ENCODE measurements at regions not wholly inside any gene's neighbourhood (a gene's known extent, or its start where the extent isn't known, plus 50 kb on each side); places are given as distances from the start of the nearest gene placed in this dataset.
"Not testable (repeated sequence)": the region's sequence is repeated elsewhere in the genome, so short reads cannot be mapped to it uniquely, and the experiment has no call there.

DNA sequence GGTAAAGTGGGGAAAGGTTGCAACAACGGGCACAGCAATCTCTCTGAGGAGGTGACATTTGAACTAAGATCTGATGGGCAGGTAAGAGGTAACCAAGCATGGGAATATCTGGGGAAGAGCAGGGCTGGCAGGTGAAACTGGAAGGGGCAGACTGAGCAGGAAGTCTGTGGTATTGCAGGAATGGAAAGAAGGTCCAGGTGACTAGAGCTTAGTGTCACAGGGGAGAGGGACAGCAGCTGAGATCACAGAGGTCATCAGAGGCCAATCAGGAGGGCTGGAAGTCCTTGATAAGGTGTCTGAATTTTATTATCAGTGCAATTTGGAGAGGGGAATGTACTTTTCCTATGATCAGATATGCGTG, 73.3 kb upstream of the DHX40 start:
- H3K27ac ChIP-seq, result no peak overlapping the region
- no peak for DNase-seq (ENCODE audit: low read depth, low spot score)

DNA sequence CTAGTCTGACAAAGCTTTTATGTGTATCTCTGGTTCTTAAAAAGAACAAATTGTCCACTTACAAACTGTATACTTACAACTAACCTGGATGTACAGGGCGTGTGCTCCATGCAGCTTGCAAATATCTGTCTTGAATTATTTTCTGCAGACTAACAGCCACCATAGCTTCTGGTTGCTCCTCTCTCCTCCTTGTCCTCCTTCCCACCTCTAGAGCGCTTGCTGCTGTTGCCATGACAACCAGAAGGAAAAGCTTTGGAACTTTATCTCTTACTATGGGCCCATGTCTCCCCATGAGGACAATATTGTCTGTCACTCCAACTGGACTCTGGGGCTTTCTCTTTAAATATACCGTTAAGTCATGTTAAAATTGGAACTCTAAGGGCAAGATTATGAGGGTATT, 71.5 kb upstream of the DHX40 start:
- H3K27ac ChIP-seq, result no peak overlapping the region
- DNase-seq (ENCODE audit: low read depth, low spot score), result no peak

DNA sequence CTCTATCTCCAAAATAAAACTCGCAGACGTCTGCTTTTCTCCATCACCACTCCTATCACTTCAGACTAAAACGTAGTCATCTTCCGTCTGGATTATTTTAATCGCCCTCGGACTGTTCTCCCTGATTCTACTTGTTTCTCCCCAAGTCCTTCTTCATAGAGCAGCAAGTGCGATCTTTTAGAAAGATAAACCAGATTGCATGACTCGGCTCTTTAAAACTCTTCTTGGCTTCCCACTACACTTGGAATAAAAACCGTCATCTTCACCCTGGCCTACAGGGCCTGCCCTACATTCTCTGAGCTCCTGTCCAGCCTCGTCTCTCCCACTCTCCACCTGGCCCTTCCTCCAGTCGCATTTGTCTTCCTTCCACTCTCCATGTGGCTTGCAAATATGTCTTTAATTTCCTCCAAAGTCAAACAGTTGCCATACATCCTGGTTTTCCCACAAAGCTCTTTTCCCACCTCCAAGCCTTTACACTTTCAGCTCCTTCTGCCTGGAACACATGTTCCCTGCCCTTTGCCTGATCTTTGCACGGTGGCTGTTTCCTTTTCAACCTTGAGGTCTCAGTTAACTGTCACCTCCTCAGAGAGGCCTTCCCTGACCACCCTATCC, 70.5 kb upstream of the DHX40 start:
- no peak overlapping the region for H3K27ac ChIP-seq
- DNase-seq (ENCODE audit: low read depth, low spot score), result no peak

DNA sequence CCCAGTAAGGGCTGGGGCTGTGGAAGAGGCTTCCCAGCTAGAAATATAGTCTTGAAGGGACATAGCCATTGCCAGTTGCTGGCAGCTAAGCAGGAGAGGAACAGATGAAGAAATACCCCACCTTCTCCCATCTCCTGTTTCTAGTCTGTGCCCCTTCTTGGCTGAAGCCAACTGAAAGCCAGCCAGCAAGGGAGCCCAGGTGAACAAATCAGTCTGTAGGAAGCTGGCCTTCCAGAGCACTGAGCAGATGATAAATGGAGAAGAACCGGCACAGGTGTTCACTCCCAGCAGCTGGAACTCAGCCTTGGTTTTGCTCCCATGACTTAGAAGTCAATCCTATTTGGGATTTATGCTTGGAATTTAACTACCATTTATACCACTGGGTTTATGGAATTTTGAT, 69.2 kb upstream of the DHX40 start:
- no peak overlapping the region for H3K27ac ChIP-seq
- no peak for DNase-seq (ENCODE audit: low read depth, low spot score)

DNA sequence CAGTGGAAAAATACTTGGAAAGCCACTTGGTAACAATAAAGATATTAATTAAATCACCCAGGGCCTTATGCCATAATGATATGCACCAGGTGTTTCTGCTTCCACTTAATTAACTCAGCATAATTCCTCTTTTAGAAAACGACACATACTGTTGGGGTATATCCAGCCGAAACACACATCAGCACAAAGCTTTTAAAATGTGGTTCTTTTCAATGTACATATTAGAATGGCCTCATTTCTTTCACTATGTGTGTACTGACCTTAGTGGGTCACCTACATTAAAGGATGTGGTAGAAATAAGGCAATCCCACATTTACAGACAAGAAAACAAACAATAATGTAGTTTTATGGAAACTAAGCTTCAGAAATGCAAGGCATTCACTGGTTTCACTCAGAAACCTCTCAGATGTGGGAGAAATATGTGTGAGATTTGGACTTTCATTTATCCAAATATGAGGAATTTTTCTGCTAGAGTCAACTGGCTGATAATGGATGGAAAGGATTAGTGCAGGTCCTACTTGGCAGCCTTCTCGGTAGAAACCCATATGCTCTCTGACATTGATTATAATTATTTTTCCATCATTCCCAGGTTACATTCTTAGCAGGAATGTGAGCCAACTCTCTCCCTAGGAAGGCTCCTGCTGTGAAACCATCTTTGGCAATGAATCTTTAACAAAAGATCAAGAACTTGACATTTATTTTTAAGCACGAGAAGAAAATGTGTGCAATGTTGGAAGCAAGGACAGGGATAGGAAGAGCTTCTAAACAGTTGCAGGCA, 66.7 kb upstream of the DHX40 start:
- no peak overlapping the region for H3K27ac ChIP-seq
- no peak for DNase-seq (ENCODE audit: low read depth, low spot score)

DNA sequence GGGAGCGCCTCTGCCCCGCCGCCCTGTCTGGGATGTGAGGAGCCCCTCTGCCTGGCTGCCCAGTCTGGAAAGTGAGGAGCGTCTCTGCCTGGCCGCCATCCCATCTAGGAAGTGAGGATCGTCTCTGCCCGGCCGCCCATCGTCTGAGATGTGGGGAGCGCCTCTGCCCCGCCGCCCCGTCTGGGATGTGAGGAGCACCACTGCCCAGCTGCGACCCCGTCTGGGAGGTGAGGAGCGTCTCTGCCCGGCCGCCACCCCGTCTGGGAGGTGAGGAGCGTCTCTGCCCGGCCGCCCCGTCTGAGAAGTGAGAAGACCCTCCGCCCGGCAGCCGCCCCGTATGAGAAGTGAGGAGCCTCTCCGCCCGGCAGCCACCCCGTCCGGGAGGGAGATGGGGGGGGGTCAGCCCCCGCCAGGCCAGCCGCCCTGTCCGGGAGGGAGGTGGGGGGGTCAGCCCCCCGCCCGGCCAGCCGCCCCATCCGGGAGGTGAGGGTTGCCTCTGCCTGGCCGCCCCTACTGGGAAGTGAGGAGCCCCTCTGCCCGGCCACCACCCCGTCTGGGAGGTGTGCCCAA, 65.2 kb upstream of the DHX40 start:
- not testable (repeated sequence) for H3K27ac ChIP-seq; DNase-seq (ENCODE audit: low read depth, low spot score)

DNA sequence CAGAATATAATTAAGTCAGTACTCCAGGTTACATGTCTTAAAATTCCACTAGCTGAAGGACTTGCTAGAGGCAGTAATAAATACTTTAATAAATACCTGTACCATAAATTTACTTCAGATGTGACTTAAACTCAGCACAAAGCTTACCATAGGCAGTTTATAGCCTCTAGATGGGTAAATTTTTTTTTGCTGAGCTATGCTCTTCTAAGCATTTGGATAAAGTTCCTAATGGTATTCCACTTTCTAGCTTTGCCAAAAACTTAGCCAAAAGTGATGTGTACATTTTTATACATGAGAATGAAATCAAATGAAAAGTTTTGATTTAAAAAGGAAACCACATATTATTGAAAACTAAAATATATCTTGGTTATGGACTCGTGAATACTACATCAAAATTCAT, 63.7 kb upstream of the DHX40 start:
- DNase-seq (ENCODE audit: low read depth, low spot score), result no peak
- no peak overlapping the region for H3K27ac ChIP-seq

DNA sequence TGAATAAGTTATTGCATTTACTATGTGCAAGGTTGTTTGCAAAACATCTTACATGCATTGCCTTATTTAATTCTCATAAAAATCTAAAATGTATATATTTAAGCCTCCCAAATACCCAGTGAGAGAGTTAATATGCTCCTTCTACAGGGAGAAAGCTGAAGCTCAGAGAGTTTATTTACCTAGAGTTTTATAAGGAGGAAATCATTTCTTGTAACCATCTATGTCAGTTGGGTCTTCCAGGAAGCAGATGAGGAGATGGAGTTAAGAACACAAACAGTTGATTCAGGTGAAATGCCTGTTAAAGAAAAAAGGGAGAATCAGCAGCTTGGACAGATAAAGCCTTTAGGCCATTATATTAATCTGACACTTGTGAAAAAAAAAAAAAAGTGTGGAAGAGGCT, 62.6 kb upstream of the DHX40 start:
- no peak for DNase-seq (ENCODE audit: low read depth, low spot score)
- H3K27ac ChIP-seq, result no peak overlapping the region

DNA sequence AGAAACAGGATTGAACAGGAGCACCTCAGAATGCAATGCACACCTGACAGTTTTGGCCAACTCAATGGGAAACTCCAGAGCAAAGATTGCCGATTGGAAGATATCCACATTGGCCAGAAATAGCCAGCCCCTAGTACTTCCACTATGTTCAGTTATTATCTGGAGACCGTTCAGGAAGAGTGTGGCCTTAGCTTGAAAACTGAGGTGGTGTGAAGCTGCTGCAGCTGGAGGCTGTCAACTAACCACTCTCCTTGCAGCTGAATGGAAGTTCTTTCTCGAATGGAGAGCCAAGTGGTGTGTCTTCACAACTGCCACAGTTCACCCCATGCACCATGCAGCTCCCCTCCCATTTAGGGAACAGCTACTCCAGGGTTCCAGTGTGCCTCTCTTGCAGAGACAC, 61.9 kb upstream of the DHX40 start:
- no peak overlapping the region for H3K27ac ChIP-seq
- DNase-seq (ENCODE audit: low read depth, low spot score), result no peak

DNA sequence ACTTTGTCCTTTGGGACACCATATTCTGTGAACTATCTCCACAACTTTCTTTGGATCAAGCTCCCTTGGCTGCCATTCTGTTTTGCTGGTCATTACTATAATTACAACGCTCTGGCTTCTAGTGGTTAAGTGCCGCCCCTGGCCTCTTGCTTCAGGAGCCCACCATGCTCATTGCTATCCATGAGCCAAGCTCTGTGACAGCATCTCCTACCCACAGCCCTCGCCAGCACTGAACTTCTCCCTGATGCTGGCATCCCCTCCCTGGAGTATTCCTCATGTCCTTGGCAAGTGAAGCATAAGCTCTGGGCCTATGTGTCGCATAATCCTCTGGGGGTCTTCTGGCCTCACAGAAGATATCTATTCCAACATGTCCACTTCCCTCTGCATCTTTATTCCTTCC, 60.6 kb upstream of the DHX40 start:
- no peak for DNase-seq (ENCODE audit: low read depth, low spot score)
- no peak overlapping the region for H3K27ac ChIP-seq

DNA sequence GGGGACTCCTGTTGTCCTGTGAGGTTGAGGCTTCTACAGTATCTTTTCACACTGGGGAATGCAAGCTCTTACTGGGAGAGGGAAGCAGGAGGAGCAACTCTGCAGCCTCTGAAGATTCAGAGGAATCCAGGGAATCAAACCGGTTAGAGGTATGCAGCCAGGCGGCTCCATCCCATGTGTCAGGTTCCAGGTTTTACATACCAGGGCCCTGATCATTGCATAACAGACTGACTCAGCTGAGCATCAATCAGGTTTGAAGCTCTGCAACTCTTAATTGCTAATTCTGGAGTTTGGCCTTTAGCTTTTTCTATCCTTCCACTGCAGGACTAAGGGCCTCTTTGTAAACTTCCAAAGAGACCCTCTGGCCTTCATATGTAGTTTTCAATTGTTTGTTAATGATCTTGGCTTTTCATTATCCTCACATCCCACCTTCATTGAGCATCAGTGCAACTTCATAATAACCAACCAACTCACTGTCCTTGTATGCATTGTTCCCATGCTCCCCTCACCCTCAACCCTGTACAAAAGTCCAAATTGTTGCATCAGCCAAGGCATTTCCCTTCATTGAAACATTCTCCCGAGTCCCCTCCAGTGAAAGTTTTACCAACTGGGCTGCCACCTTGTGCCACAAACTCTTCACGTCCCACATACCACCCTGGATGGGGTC, 59.7 kb upstream of the DHX40 start:
- peak; percentile 24 for DNase-seq (ENCODE audit: low read depth, low spot score)
- H3K27ac ChIP-seq, result no peak overlapping the region

DNA sequence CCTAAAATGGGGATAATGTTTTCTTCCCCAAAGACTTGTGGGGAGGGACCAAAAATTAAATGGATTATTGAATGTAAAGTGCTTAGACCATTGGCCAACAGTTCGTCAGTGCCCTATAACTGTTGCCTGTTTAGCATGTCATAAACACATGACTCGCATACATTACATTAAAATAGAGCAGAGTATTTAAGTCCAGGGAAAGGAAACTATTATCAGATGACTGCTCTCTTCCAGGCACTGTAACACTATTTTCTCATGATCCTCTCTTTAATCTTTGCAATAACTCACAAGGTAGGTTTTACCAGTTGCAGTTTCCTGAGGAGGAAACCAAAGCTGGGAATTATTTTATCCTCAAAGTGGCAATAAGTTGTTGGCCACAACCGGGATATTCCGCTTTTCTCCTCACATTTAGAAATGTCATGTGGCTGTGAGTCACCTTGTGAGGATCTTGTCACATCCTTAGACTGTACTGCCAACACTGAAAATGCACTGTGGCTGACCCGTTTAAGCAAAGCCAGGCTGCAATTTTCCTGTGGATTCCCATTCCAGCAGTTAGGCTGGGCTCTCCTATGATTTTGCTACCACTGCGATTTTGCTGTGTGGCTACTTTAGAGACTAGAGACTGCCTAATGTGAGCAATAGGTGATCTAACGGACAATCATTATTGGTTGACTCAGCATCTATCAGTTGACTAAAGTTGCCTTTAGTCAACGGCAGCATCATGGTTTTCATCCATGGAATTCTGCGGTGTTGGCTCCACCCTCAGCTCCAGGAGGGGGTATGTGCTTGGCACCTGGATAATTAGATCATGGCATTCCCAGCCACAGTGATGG, 58.3 kb upstream of the DHX40 start:
- H3K27ac ChIP-seq, result no peak overlapping the region
- no peak for DNase-seq (ENCODE audit: low read depth, low spot score)

DNA sequence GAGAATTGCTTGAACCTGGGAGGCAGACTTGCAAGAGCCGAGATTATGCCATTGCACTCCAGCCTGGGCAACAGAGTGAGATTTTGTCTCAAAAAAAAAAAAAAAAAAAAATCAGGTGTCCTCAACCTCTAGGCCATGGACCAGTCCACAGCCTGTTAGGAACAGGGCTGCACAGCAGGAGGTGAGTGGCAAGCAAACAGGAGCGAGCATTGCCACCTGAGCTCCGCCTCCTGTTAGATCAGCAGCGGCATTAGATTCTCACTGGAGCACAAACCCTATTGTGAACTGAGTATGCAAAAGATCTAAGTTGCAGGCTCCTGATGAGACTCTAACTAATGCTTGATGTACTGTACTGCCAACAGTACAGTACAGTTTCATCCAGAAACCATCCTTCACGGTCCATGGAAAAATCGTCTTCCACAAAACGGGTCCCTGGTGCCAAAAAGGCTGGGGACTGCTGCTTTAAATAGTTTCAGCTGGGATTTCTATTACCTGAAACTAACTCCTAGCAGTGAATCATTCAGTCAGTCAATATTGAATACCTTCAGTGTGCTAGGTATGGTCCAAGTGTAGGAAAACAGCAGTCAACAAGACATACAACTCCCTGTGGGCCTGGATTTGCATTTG, 56.3 kb upstream of the DHX40 start:
- no peak for DNase-seq (ENCODE audit: low read depth, low spot score)
- H3K27ac ChIP-seq, result no peak overlapping the region

DNA sequence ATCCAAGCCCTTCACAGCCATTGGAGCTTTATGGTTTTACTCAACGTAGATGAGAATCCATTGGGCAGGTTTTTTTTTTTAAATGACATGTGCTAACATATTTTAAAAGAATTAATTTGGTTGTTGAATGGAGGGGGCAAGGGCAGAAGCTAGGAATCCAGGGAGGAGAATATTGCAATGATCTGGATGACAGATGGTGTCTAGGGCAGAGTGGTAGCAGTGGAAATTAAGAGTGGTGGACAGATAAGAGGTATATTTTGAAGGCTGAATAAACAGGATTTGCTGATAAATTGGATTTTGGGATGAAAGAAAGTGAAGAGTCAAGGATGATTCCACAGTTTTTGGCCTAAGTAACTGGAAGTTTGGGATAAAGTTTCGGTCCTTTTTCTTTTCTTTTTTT, 54.8 kb upstream of the DHX40 start:
- H3K27ac ChIP-seq, result no peak overlapping the region
- DNase-seq (ENCODE audit: low read depth, low spot score), result no peak

DNA sequence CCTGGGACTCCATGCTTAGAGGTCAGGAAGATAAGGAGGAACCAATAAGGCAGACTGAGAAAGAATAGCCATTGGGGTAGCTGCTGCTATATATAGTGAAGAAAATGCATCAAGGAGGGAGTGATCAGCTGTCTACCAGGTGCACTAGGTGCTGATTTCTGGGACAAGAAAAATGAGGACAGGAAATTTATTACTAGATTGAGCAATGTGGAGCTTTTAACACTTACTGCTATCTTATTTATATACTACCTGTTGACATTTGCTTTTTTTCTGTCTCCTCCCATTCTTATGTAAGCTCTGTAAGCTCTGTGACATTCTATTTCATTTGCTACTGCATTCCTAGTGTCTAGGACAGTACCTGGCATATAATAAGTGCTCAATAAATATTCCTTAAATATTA, 53.7 kb upstream of the DHX40 start:
- DNase-seq (ENCODE audit: low read depth, low spot score), result no peak
- no peak overlapping the region for H3K27ac ChIP-seq

DNA sequence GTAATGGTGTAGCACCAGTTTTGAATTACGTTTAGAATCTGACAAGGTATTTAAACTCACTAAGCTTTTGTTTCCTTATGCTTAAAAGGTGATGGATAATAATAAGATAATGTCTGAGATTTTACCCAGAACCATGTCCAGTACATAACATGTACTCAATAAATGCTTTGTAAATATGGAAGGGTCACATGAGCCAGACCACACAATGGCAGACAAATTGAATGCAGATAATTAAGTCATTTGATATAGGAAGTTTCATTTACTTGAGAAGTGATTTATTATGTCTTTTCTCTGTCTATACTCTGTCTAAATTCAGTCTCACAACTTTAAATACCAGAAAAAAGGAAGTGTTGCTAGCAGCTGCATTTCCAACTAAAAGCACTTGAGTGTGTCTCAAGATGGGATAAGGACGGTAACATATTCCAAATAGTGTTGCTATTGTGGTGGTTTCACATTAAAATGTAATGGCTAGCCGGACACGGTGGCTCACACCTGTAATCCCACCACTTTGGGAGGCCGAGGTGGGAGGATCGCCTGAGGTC, 52.5 kb upstream of the DHX40 start:
- H3K27ac ChIP-seq, result no peak overlapping the region
- no peak for DNase-seq (ENCODE audit: low read depth, low spot score)

DNA sequence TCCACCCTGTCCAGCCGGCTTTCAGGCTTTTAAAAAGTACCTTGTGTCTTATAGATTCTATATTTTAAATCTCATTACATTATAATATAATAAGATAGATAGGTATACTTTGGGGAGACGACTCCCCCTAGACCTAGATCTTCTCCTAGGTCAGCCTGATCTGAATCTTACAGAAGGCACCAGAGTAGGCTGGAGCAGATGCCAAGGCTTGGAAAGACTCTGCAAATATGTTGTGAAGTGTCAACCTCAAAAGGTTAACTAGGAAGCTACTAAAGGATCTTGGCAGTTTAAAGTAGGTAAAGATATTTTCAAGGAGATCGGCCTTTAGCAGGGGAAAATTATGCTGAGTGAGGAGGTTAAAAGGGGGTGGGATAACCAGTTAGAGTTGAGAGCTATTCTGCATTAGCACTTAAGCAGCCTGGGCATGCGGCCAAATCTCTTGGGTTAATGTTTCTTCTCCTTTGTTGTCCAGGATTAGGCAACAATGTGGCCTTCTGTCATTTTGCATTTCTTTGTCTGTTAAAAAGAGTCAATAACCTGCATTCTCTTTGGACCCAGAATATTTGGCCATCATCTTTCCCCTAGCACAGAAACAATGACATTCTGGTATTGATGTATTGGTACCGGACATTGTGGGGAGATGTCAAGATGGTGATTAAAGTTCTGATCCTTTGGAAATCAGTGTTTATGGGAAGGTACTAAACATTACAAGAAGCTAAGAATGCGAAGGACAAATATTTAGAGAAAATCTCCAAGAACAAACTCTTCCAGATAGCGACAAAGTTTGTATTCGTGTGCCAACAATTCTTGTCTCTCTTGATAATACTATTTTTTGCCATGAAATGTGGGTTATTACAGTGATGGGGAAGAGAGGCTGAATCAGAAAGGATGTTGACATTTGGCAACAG, 51.2 kb upstream of the DHX40 start:
- H3K27ac ChIP-seq, result no peak overlapping the region
- peak; percentile 22 for DNase-seq (ENCODE audit: low read depth, low spot score)

Measured in epithelial cell of prostate (primary cell).